Upper lobe of right lung (tissue), 1 donor: ENCODE measurements at regions not wholly inside any gene's neighbourhood (a gene's known extent, or its start where the extent isn't known, plus 50 kb on each side); places are given as distances from the start of the nearest gene placed in this dataset.

Experiments used
- ATAC-seq: fragments of 200-7000 bp; cut with Tn5 transposase; one replicate; pipeline ENCODE4 v1.9.1; 2020; ENCODE audit warnings: mild to moderate bottlenecking, moderate library complexity
- DNase-seq: peaks from one replicate; pipeline ENCODE4 v3.0.0-alpha.2; 2020
- H3K27ac ChIP-seq: fragments of 200-600 bp; one replicate; pipeline ENCODE4 v1.8.0; 2022
- H3K27me3 ChIP-seq: fragments of 200-600 bp; one replicate; pipeline ENCODE4 v1.8.0; 2022; ENCODE audit warnings: mild to moderate bottlenecking
- H3K36me3 ChIP-seq: fragments of 200-600 bp; one replicate; pipeline ENCODE4 v1.8.0; 2022
- H3K4me1 ChIP-seq: fragments of 200-600 bp; one replicate; pipeline ENCODE4 v1.8.0; 2022
- H3K4me3 ChIP-seq: fragments of 200-600 bp; one replicate; pipeline ENCODE4 v1.8.0; 2022; ENCODE audit warnings: mild to moderate bottlenecking
- H3K9me3 ChIP-seq: fragments of 200-600 bp; one replicate; pipeline ENCODE4 v1.8.0; 2022
- intact Hi-C: fragments of 100-400 bp; cut with DNase I; formaldehyde crosslinking; loops from one replicate; pipeline ENCODE4 v1.11.0; 2022
- TF ChIP-seq, protein P1 (sequence below): fragments of 200-600 bp; IDR thresholded peaks from one replicate; pipeline ENCODE4 v1.8.0; 2022; ENCODE audit warnings: antibody characterized with exemption
- donor health status: DM: no; HTN: yes; CAD: no; lungs with severe emphysema.

DNA sequence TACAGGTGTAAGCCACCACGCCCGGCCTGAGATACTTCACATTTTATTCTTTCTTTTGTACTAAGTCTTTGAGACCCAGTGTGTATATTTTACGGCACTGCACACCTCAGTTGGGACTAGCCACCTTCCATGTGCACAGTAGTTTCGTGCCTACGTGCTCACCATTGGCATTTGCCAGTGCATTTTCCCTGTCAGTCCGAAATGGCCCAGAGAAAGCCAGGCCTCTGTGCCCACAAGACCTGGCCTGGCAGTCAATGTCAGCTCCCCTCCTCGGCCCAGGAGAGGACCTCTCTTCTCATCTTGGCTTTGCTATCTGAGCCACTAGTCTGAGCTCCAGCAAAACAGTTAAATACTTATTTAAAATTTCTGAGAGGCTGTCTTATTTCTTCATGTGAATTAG lies 147.8 kb upstream of the KLHL29 start:
- no peak for ATAC-seq
- intact Hi-C loops, result no loop called here
- H3K36me3 ChIP-seq, result no peaks in the 10 kb centered on the region

DNA sequence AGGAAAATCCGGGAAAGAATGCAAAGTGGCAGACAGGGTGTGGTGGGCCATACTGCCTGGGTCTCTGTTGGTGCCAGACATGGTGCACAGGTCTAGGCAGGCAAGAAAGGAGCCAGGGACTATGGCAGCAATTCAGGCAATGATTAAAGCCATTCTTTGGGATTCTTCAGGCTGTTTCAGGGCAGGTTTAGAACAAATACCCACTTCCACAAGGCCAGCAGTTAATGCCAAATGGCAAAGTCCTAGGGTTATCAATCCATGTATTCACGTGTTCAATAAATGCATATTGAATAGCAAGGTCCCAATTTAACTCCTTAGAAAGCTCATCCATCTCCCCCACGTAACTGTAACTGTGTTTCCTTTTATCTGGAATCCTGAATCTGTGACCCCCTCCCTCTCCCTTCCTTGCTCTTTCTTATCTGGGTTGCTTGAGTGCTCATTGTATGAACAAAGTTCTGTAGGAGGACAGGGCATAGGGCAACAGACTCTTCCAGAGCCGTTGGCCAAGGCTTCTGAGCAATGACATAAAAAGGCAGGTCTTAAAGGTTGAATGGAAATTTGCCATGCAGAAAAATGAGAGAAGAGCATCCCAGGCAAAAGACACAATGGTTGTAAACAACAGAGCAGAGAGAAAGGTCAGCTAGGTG lies 146.8 kb upstream of the KLHL29 start:
- Histone ChIP-seq H3K4me1 (no peaks in the 10 kb centered on the region), H3K9me3 (no peaks in the 10 kb centered on the region), H3K27ac (no peak overlapping the region), H3K36me3 (no peaks in the 10 kb centered on the region), H3K27me3 (no peaks in the 10 kb centered on the region), H3K4me3 (no peak overlapping the region)
- no peak for DNase-seq
- intact Hi-C loops, result no loop called here
- TF ChIP-seq, protein P1, sequence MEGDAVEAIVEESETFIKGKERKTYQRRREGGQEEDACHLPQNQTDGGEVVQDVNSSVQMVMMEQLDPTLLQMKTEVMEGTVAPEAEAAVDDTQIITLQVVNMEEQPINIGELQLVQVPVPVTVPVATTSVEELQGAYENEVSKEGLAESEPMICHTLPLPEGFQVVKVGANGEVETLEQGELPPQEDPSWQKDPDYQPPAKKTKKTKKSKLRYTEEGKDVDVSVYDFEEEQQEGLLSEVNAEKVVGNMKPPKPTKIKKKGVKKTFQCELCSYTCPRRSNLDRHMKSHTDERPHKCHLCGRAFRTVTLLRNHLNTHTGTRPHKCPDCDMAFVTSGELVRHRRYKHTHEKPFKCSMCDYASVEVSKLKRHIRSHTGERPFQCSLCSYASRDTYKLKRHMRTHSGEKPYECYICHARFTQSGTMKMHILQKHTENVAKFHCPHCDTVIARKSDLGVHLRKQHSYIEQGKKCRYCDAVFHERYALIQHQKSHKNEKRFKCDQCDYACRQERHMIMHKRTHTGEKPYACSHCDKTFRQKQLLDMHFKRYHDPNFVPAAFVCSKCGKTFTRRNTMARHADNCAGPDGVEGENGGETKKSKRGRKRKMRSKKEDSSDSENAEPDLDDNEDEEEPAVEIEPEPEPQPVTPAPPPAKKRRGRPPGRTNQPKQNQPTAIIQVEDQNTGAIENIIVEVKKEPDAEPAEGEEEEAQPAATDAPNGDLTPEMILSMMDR, result no peak
- ATAC-seq, result no peak

More for the DNA sequence above, 147.8 kb upstream of the KLHL29 start:
- TF ChIP-seq, protein P1, result no peak
- no peak for DNase-seq
- H3K27ac ChIP-seq, result no peak overlapping the region
- H3K4me3 ChIP-seq, result no peak overlapping the region
- H3K9me3 ChIP-seq, result no peaks in the 10 kb centered on the region
- H3K4me1 ChIP-seq, result no peaks in the 10 kb centered on the region
- H3K27me3 ChIP-seq, result no peaks in the 10 kb centered on the region

DNA sequence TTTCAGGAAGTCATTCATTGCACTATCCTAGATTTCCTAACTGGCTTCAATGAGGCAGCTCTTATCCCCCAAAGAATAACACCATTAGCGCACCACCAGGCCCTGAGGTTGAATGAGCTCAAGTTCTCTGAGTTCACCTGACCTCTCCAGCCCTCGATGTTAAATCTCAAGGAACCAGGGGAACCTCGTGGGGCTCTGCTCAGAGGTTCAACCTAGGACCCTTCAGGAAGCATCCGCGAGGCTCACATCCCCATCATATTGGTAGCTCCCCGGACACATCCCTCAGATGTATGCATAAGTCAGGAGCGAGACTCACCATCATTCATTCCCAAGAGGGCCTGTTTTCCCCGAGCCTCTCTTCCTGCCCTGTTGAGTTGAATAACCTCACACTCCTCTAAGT lies 145.6 kb upstream of the KLHL29 start:
- no peaks in the 10 kb centered on the region for H3K36me3 ChIP-seq
- no peaks in the 10 kb centered on the region for H3K4me1 ChIP-seq
- no peak overlapping the region for H3K27ac ChIP-seq
- H3K4me3 ChIP-seq, result no peak overlapping the region
- no peak for DNase-seq
- intact Hi-C loops, result no loop called here
- no peak for ATAC-seq
- no peaks in the 10 kb centered on the region for H3K9me3 ChIP-seq
- no peaks in the 10 kb centered on the region for H3K27me3 ChIP-seq
- TF ChIP-seq, protein P1, result no peak

DNA sequence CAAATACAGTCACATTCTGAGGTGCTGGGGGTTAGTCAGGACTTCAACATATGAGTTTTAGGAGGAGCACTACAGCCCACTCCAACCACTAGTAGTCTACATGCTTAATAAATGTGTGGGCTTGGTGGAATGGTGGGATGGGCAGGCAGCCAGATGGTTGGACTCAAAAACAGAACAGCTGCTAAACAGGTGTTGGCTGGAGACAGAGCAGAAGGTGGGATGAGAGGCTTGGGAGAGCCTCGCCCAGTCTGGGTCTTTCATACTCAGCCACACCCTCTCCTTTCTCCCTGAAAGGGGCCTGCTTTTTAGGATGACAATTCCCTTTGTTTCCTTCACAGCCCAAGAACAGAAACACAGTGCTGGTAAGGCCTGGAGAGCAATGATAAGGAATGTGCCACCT lies 143.9 kb upstream of the KLHL29 start:
- no peaks in the 10 kb centered on the region for H3K27me3 ChIP-seq
- DNase-seq (no peak), ATAC-seq (no peak)
- H3K27ac ChIP-seq, result no peak overlapping the region
- no peaks in the 10 kb centered on the region for H3K36me3 ChIP-seq
- H3K9me3 ChIP-seq, result no peaks in the 10 kb centered on the region
- no peaks in the 10 kb centered on the region for H3K4me1 ChIP-seq
- TF ChIP-seq, protein P1, result no peak
- H3K4me3 ChIP-seq, result no peak overlapping the region
- intact Hi-C loops, result no loop called here

DNA sequence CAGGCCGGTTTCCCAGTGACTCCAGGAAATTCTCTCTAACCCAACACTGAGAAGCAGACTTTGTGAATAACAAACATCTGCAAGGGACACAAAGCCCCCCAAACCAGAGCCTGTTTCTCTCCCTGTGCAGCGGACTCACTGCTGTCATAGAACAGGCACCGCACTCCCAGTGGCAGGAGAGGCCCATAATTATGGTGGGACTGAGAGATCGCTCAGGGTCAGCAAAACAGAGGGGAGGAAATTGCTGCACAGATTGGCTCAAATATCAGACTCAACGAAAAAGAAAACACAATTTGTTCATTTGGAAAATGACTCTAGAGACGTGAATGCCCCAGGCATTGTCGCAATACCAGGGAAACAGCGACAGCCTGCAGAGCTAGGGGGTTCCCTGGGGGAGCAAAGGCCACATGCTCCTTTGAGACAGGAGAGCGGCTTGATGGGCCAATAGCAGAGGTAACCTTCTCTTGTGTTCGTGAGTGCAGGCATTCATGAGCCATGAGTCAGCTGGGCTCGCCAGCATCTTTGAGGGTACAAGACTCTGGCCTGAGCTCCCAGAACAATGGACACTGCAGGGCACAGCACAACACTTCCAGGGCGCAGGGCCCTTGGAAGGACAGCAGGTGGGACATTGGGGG lies 143.3 kb upstream of the KLHL29 start:
- Histone ChIP-seq H3K4me1 (no peaks in the 10 kb centered on the region), H3K4me3 (no peak overlapping the region), H3K9me3 (no peaks in the 10 kb centered on the region), H3K27me3 (no peaks in the 10 kb centered on the region), H3K27ac (no peak overlapping the region), H3K36me3 (no peaks in the 10 kb centered on the region)
- DNase-seq, result no peak
- intact Hi-C loops, result no loop called here
- ATAC-seq, result no peak
- TF ChIP-seq, protein P1, result no peak
